BJ (cell line): ENCODE measurements at regions not wholly inside any gene's neighbourhood (a gene's known extent, or its start where the extent isn't known, plus 50 kb on each side); places are given as distances from the start of the nearest gene placed in this dataset.

Source experiments
- CTCF ChIA-PET: fragments of 350-600 bp; formaldehyde crosslinking; extraction: SDS; loops from one replicate; lab custom pipeline; 2021; ENCODE audit warnings: antibody characterized with exemption, inconsistent platforms; lab: Yijun Ruan, JAX
- POLR2A ChIA-PET: fragments of 300-600 bp; sonication (Branson Sonifier 250); formaldehyde crosslinking; extraction: SDS; loops from one replicate; lab custom pipeline; 2021; ENCODE audit warnings: antibody characterized with exemption; lab: Charles Lee
- DNase-seq: peaks from one replicate; pipeline ENCODE4 v3.0.0-alpha.2; 2011; ENCODE audit warnings: low read depth
- H3K27me3 ChIP-seq: 2 replicates; pipeline ENCODE4 v1.6.0; 2011; ENCODE audit warnings: low read length; ENCODE audit not compliant: control insufficient read depth, insufficient read depth
- H3K36me3 ChIP-seq: 2 replicates; pipeline ENCODE4 v1.5.1; 2011; ENCODE audit warnings: low read length; ENCODE audit not compliant: control insufficient read depth, insufficient read depth
- H3K4me3 ChIP-seq: 2 replicates; pipeline ENCODE4 v1.5.1; 2011; ENCODE audit warnings: low read depth, mild to moderate bottlenecking, control low read depth, low read length
- CTCF ChIP-seq: IDR thresholded peaks from 2 replicates; pipeline ENCODE4 v1.5.1; 2011; ENCODE audit warnings: low read depth, mild to moderate bottlenecking, control low read depth, inconsistent platforms, low read length, moderate library complexity; ENCODE audit not compliant: insufficient read depth

- H3K36me3 ChIP-seq, result no peaks in the 10 kb centered on the region
- no peaks in the 10 kb centered on the region for H3K27me3 ChIP-seq
- ChIA-PET POLR2A (no interaction called here), CTCF (no interaction called here)
- TF ChIP-seq CTCF, result no peak
- DNase-seq, result no peak
- H3K4me3 ChIP-seq, result no peak overlapping the region
Observed at GRCh38 chr11:104803776-104804175, 94.5 kb downstream of the CASP12 start.

GRCh38 chr11:104799251-104799650 is 99.0 kb downstream of the CASP12 start:
- CTCF ChIA-PET, result no interaction called here
- Histone ChIP-seq H3K27me3 (no peaks in the 10 kb centered on the region), H3K36me3 (no peaks in the 10 kb centered on the region), H3K4me3 (no peak overlapping the region)
- POLR2A ChIA-PET, result no interaction called here
- no peak for TF ChIP-seq CTCF
- DNase-seq, result no peak

GRCh38 chr11:104798789-104799188 is 99.5 kb downstream of the CASP12 start:
- ChIA-PET POLR2A (no interaction called here), CTCF (no interaction called here)
- TF ChIP-seq CTCF, result no peak
- Histone ChIP-seq H3K36me3 (no peaks in the 10 kb centered on the region), H3K27me3 (no peaks in the 10 kb centered on the region), H3K4me3 (no peak overlapping the region)
- no peak for DNase-seq

GRCh38 chr11:104796301-104796700 is 102.0 kb downstream of the CASP12 start:
- ChIA-PET POLR2A (no interaction called here), CTCF (no interaction called here)
- Histone ChIP-seq H3K36me3 (no peaks in the 10 kb centered on the region), H3K4me3 (no peak overlapping the region), H3K27me3 (no peaks in the 10 kb centered on the region)
- no peak for TF ChIP-seq CTCF
- no peak for DNase-seq

GRCh38 chr11:104795501-104796213 is 102.6 kb downstream of the CASP12 start:
- Histone ChIP-seq H3K36me3 (no peaks in the 10 kb centered on the region), H3K4me3 (no peak overlapping the region), H3K27me3 (no peaks in the 10 kb centered on the region)
- ChIA-PET POLR2A (no interaction called here), CTCF (interaction anchor here (0.9 kb wide), 1 partner anchor 1067 kb away, joined by 3 read pairs; no protein-coding TSS in a partner anchor)
- DNase-seq, result no peak
- no peak for TF ChIP-seq CTCF
